ENCODE measurements at regions not wholly inside any gene's neighbourhood (a gene's known extent, or its start where the extent isn't known, plus 50 kb on each side); places are given as distances from the start of the nearest gene placed in this dataset.

DNA sequence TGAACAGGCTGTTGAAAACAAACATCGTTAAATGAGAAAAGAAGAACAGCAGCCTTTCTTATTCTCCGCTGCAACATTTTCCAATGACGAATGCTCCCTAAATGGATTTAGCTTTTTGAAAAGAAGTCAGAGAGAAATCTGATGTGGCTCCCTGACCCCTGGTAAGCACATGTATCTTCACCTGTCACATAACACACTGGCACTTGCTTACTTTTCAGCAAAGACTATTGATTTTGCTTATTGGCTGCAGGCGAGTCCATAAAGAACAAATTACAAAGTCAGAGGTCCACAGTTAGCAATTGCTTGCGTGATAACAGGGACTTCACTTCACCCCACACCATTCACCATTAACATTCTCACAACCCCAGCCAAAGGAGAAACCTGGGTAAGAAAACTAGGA is 362.8 kb downstream of the GPATCH2 start:
- H3K4me1 ChIP-seq (ENCODE audit: control insufficient read depth in 1 of 2, insufficient read depth in 1 of 2, low read depth in 1 of 2, low read length in 1 of 2), result no peaks in the 10 kb centered on the region
- H3K4me3 ChIP-seq (ENCODE audit: low read depth in 1 of 2, low read length in 1 of 2), result no peak overlapping the region
- no peaks in the 10 kb centered on the region for H3K9me3 ChIP-seq
- TF ChIP-seq, protein P1, sequence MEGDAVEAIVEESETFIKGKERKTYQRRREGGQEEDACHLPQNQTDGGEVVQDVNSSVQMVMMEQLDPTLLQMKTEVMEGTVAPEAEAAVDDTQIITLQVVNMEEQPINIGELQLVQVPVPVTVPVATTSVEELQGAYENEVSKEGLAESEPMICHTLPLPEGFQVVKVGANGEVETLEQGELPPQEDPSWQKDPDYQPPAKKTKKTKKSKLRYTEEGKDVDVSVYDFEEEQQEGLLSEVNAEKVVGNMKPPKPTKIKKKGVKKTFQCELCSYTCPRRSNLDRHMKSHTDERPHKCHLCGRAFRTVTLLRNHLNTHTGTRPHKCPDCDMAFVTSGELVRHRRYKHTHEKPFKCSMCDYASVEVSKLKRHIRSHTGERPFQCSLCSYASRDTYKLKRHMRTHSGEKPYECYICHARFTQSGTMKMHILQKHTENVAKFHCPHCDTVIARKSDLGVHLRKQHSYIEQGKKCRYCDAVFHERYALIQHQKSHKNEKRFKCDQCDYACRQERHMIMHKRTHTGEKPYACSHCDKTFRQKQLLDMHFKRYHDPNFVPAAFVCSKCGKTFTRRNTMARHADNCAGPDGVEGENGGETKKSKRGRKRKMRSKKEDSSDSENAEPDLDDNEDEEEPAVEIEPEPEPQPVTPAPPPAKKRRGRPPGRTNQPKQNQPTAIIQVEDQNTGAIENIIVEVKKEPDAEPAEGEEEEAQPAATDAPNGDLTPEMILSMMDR (IDR thresholded peaks at IDR 0.05), result no peak
- no peaks in the 10 kb centered on the region for H3K27me3 ChIP-seq
- H3K27ac ChIP-seq, result no peak overlapping the region
- H3K36me3 ChIP-seq, result no peaks in the 10 kb centered on the region

DNA sequence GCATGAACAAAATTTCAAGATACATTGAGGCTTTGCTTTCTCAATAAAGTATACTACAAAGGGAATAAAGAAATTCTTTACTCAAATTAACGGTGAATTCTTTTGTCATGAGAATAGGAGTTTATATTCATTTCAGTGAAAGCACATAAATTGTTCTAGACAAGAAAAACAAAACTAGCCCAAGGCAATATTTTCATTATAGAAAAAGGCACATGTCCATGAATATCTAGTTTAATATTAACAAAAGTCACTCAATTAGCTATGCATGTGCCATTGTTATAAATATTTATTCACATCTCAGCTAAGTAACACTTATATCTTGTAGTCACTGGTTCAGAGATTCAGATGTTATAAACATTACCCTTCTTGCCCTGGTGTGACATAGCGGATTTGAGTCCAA is 369.3 kb downstream of the GPATCH2 start:
- Histone ChIP-seq H3K9me3 (no peaks in the 10 kb centered on the region), H3K27ac (no peak overlapping the region), H3K36me3 (no peaks in the 10 kb centered on the region), H3K4me1 (ENCODE audit: control insufficient read depth in 1 of 2, insufficient read depth in 1 of 2, low read depth in 1 of 2, low read length in 1 of 2) (no peaks in the 10 kb centered on the region), H3K4me3 (ENCODE audit: low read depth in 1 of 2, low read length in 1 of 2) (no peak overlapping the region), H3K27me3 (no peaks in the 10 kb centered on the region)
- TF ChIP-seq, protein P1 (IDR thresholded peaks at IDR 0.05), result no peak

DNA sequence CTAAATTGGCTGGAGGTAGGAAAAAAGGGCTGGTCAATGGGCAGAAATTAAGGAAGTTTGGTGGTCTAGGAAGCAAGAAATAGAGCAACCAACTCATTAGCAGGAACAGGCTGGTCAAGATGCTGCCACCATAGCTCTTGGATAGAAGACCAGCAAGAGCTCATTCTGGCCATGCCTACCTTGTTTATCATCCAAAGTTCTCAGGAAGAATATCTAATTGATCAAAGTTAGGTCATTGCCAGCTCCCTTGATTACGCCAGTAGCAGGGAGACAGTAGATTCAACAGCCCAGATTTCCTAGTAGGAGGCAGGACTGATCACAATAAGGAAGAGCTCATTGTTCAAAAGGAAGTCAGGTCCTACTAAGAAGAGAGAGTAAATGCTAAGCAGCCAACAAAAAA is 370.2 kb downstream of the GPATCH2 start:
- H3K27ac ChIP-seq, result no peak overlapping the region
- no peaks in the 10 kb centered on the region for H3K36me3 ChIP-seq
- no peaks in the 10 kb centered on the region for H3K27me3 ChIP-seq
- no peak overlapping the region for H3K4me3 ChIP-seq (ENCODE audit: low read depth in 1 of 2, low read length in 1 of 2)
- no peaks in the 10 kb centered on the region for H3K9me3 ChIP-seq
- TF ChIP-seq, protein P1 (IDR thresholded peaks at IDR 0.05), result no peak
- no peaks in the 10 kb centered on the region for H3K4me1 ChIP-seq (ENCODE audit: control insufficient read depth in 1 of 2, insufficient read depth in 1 of 2, low read depth in 1 of 2, low read length in 1 of 2)

DNA sequence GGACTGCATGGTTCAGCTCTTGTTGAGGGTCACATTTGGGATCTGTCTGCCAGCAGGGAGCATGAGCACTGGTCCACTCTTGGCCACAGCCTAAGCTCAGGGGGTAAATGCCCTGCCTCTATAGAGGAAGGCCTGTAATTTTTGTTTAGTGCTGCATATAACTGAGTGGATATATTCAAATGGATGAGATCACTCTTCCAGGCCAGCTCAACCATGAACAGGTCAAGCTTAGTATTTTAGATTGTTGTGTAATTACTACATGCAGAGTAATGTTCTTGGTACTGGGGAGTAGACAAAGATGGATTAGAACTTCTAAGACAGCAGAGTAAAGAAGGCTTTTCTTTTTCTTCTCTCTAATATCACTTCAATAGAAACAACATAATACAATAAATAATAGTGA is 376.9 kb downstream of the GPATCH2 start:
- Histone ChIP-seq H3K27ac (no peak overlapping the region), H3K4me3 (ENCODE audit: low read depth in 1 of 2, low read length in 1 of 2) (no peak overlapping the region), H3K4me1 (ENCODE audit: control insufficient read depth in 1 of 2, insufficient read depth in 1 of 2, low read depth in 1 of 2, low read length in 1 of 2) (no peaks in the 10 kb centered on the region), H3K27me3 (no peaks in the 10 kb centered on the region), H3K36me3 (no peaks in the 10 kb centered on the region), H3K9me3 (no peaks in the 10 kb centered on the region)
- TF ChIP-seq, protein P1 (IDR thresholded peaks at IDR 0.05), result no peak

DNA sequence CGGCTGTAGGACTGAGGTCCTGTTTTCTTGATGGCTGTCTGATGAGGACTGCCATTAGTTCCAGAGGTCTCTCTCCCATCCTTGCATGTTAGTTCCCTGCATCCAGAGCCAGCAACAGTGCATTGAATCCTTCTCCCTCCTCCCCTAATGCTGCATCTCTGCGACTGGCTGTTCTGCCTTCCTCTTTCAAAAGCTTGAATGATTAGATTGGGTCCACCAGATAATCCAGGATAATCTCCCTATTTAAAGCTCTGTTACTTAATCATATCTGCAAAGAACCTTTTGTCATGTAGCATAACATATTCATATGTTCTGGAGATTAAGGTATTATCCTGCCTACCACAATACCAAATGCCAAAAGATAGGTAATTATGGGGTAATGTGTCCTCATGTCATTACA is 377.5 kb downstream of the GPATCH2 start:
- Histone ChIP-seq H3K9me3 (no peaks in the 10 kb centered on the region), H3K27me3 (no peaks in the 10 kb centered on the region), H3K36me3 (no peaks in the 10 kb centered on the region), H3K27ac (no peak overlapping the region), H3K4me3 (ENCODE audit: low read depth in 1 of 2, low read length in 1 of 2) (no peak overlapping the region), H3K4me1 (ENCODE audit: control insufficient read depth in 1 of 2, insufficient read depth in 1 of 2, low read depth in 1 of 2, low read length in 1 of 2) (no peaks in the 10 kb centered on the region)
- TF ChIP-seq, protein P1 (IDR thresholded peaks at IDR 0.05), result no peak

DNA sequence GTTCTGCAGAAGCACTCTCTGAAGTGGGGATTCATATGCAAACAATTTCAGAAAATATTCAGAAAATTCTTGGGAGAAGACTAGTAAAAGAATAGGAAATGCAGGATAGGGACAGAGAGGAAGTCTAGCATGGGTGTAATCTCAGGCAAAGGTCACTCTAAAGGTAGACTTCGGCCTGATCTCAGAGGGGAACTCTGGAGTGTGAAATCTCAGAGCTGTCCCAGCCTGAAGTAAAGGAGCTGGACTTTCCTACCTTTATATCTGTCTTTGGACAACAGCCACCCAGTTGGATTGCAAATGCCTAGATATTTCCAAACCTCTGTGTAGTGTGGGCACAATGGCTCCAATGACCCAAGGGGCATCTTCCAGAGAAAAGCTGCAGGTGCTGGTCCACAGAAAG is 379.8 kb downstream of the GPATCH2 start:
- Histone ChIP-seq H3K27me3 (no peaks in the 10 kb centered on the region), H3K36me3 (no peaks in the 10 kb centered on the region), H3K4me1 (ENCODE audit: control insufficient read depth in 1 of 2, insufficient read depth in 1 of 2, low read depth in 1 of 2, low read length in 1 of 2) (no peaks in the 10 kb centered on the region), H3K4me3 (ENCODE audit: low read depth in 1 of 2, low read length in 1 of 2) (no peak overlapping the region), H3K27ac (no peak overlapping the region), H3K9me3 (no peaks in the 10 kb centered on the region)
- TF ChIP-seq, protein P1 (IDR thresholded peaks at IDR 0.05), result no peak
